ENCODE measurements at regions not wholly inside any gene's neighbourhood (a gene's known extent, or its start where the extent isn't known, plus 50 kb on each side); places are given as distances from the start of the nearest gene placed in this dataset.
"Not testable (repeated sequence)": the region's sequence is repeated elsewhere in the genome, so short reads cannot be mapped to it uniquely, and the experiment has no call there.

DNA sequence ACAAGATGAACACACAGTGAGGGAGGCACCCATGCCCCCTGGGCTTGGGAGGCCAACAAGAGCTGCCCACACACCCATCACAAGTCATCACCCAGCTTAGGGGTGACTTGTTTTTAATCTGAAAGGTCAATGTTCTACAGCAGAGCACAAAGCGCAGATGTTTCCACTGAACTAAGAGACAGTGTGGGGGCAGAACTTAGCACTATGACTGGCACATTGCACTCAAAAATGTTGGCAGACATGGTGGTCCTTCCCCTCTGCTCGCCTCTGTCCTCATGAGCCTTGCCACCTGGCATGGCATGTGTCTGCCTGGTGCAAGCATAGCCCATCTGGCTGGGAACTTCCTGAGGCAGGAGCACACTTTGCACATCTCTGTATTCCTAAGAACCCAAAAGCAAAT lies 81.4 kb upstream of the ZNF98 start (continued):
- TF ChIP-seq, protein P1, sequence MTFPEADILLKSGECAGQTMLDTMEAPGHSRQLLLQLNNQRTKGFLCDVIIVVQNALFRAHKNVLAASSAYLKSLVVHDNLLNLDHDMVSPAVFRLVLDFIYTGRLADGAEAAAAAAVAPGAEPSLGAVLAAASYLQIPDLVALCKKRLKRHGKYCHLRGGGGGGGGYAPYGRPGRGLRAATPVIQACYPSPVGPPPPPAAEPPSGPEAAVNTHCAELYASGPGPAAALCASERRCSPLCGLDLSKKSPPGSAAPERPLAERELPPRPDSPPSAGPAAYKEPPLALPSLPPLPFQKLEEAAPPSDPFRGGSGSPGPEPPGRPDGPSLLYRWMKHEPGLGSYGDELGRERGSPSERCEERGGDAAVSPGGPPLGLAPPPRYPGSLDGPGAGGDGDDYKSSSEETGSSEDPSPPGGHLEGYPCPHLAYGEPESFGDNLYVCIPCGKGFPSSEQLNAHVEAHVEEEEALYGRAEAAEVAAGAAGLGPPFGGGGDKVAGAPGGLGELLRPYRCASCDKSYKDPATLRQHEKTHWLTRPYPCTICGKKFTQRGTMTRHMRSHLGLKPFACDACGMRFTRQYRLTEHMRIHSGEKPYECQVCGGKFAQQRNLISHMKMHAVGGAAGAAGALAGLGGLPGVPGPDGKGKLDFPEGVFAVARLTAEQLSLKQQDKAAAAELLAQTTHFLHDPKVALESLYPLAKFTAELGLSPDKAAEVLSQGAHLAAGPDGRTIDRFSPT (tag by site-specific recombination; IDR thresholded peaks at IDR 0.05) = no peak
- TF ChIP-seq ZNF248 (tag by site-specific recombination; IDR thresholded peaks at IDR 0.05) = no peak
- no peak for TF ChIP-seq ZNF223 (tag by site-specific recombination; IDR thresholded peaks at IDR 0.05)
- TF ChIP-seq ZFHX2 (tag by site-specific recombination; conservative IDR thresholded peaks at IDR 0.05) = no peak
- TF ChIP-seq REPIN1 (tag by site-specific recombination; IDR thresholded peaks at IDR 0.05; ENCODE audit: low read depth) = no peak
- no peak for TF ChIP-seq ZNF571 (tag by site-specific recombination; IDR thresholded peaks at IDR 0.05)

DNA sequence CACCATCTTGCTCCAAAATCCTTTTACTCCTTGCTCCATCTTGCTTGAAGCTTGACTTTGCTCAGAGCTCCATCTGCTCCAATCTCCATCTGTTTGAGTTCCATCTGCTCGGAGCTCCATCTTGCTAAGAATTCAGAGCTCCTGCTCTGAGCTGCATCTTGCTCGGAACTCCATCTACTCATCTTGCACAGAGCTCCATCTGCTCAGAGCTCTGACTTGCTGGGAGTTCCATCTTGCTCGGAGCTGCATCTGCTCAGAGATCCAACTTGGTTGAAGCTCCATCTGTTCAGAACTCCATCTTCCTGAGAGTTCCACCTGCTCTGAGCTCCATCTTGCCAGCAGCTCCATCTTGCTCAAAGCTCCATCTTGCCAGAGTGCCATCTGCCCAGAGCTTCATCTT lies 80.6 kb upstream of the ZNF98 start:
- H3K4me1 ChIP-seq (ENCODE audit: control insufficient read depth, insufficient read depth, low read length) = no peaks in the 10 kb centered on the region
- ChIA-PET POLR2A (no interaction called here), CTCF (interaction anchor here (0.6 kb wide), 1 partner anchor 40 kb away, joined by 3 read pairs; no protein-coding TSS in a partner anchor)
- TF ChIP-seq ZNF558 (tag by site-specific recombination; IDR thresholded peaks at IDR 0.05) = no peak
- no peak for TF ChIP-seq ZNF184 (tag by site-specific recombination; IDR thresholded peaks at IDR 0.05)
- TF ChIP-seq ZBTB48 (tag by site-specific recombination; IDR thresholded peaks at IDR 0.05) = no peak
- TF ChIP-seq ZFP69B (tag by site-specific recombination; IDR thresholded peaks at IDR 0.05) = no peak
- TF ChIP-seq ZNF174 (tag by site-specific recombination; IDR thresholded peaks at IDR 0.05) = no peak
- no peak for TF ChIP-seq ZNF549 (tag by site-specific recombination; IDR thresholded peaks at IDR 0.05)
- TF ChIP-seq, protein P2, sequence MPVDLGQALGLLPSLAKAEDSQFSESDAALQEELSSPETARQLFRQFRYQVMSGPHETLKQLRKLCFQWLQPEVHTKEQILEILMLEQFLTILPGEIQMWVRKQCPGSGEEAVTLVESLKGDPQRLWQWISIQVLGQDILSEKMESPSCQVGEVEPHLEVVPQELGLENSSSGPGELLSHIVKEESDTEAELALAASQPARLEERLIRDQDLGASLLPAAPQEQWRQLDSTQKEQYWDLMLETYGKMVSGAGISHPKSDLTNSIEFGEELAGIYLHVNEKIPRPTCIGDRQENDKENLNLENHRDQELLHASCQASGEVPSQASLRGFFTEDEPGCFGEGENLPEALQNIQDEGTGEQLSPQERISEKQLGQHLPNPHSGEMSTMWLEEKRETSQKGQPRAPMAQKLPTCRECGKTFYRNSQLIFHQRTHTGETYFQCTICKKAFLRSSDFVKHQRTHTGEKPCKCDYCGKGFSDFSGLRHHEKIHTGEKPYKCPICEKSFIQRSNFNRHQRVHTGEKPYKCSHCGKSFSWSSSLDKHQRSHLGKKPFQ (tag by site-specific recombination; IDR thresholded peaks at IDR 0.05) = no peak
- TF ChIP-seq, protein P3, sequence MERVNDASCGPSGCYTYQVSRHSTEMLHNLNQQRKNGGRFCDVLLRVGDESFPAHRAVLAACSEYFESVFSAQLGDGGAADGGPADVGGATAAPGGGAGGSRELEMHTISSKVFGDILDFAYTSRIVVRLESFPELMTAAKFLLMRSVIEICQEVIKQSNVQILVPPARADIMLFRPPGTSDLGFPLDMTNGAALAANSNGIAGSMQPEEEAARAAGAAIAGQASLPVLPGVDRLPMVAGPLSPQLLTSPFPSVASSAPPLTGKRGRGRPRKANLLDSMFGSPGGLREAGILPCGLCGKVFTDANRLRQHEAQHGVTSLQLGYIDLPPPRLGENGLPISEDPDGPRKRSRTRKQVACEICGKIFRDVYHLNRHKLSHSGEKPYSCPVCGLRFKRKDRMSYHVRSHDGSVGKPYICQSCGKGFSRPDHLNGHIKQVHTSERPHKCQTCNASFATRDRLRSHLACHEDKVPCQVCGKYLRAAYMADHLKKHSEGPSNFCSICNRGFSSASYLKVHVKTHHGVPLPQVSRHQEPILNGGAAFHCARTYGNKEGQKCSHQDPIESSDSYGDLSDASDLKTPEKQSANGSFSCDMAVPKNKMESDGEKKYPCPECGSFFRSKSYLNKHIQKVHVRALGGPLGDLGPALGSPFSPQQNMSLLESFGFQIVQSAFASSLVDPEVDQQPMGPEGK (tag by site-specific recombination; IDR thresholded peaks at IDR 0.05) = no peak
- no peak overlapping the region for H3K27ac ChIP-seq (ENCODE audit: extremely low read depth, low read depth, low read length)
- no peaks in the 10 kb centered on the region for H3K36me3 ChIP-seq (ENCODE audit: control insufficient read depth in 2 of 2, insufficient read depth in 1 of 2, low read length in 2 of 2)
- H3K4me3 ChIP-seq (ENCODE audit: low read depth, low read length) = no peak overlapping the region
- no peaks in the 10 kb centered on the region for H3K9me3 ChIP-seq (ENCODE audit: control insufficient read depth, insufficient read depth, low read depth, low read length)

DNA sequence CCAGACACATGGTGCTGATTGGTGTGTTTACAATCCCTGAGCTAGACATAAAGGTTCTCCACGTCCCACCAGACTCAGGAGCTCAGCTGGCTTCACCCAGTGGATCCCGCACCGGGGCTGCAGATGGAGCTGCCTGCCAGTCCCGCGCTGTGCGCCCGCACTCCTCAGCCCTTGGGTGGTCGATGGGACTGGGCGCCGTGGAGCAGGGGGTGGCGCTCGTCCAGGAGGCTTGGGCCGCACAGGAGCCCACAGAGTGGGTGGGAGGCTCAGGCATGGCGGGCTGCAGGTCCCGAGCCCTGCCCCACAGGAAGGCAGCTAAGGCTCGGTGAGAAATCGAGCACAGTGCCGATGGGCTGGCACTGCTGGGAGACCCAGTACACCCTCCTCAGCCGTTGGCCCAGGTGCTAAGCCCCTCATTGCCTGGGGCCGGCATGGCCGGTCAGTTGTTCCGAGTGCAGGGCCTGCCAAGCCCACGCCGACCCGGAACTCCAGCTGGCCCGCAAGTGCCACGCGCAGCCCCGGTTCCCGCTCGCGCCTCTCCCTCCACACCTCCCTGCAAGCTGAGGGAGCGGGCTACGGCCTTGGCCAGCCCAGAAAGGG lies 76.8 kb upstream of the ZNF98 start:
- CTCF ChIA-PET; POLR2A ChIA-PET; H3K36me3 ChIP-seq (ENCODE audit: control insufficient read depth in 2 of 2, insufficient read depth in 1 of 2, low read length in 2 of 2); H3K27ac ChIP-seq (ENCODE audit: extremely low read depth, low read depth, low read length); H3K4me1 ChIP-seq (ENCODE audit: control insufficient read depth, insufficient read depth, low read length); H3K4me3 ChIP-seq (ENCODE audit: low read depth, low read length); H3K9me3 ChIP-seq (ENCODE audit: control insufficient read depth, insufficient read depth, low read depth, low read length): not testable (repeated sequence)

DNA sequence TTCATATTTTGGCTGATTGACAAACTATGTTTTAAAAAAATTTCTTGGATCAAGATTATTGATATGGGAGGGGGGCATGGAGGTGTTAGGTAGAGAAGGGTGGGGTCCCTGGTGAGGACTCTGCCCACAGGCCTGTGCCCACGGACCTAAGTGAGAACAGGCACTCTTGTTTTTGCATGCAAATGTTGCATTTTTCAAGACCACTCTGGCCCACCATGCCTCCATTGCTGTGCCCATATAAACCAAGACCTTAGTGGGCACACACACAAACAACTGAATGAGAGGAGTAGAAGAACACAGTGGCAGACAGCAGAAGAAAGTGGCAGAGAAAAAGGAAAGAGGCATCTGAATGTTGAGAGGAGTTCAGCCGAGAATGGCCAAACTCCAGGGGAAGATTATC lies 69.6 kb upstream of the ZNF98 start:
- CTCF ChIA-PET = no interaction called here
- H3K27ac ChIP-seq (ENCODE audit: extremely low read depth, low read depth, low read length) = no peak overlapping the region
- POLR2A ChIA-PET = no interaction called here
- H3K4me1 ChIP-seq (ENCODE audit: control insufficient read depth, insufficient read depth, low read length) = no peaks in the 10 kb centered on the region
- no peaks in the 10 kb centered on the region for H3K36me3 ChIP-seq (ENCODE audit: control insufficient read depth in 2 of 2, insufficient read depth in 1 of 2, low read length in 2 of 2)
- no peak for TF ChIP-seq ZNF785 (tag by site-specific recombination; IDR thresholded peaks at IDR 0.05)
- H3K4me3 ChIP-seq (ENCODE audit: low read depth, low read length) = no peak overlapping the region
- H3K9me3 ChIP-seq (ENCODE audit: control insufficient read depth, insufficient read depth, low read depth, low read length) = no peaks in the 10 kb centered on the region; the same call in none of the 2 replicates

Measured in HEK293 (cell line).